HepG2 (cell line): ENCODE measurements at regions not wholly inside any gene's neighbourhood (a gene's known extent, or its start where the extent isn't known, plus 50 kb on each side); places are given as distances from the start of the nearest gene placed in this dataset.

Source experiments
- BCL6 ChIP-seq: IDR thresholded peaks from 2 replicates; pipeline ENCODE4 v1.6.1; 2016; ENCODE audit warnings: missing genetic modification reagents, missing compliant biosample characterization
- CENPT ChIP-seq: sonication (generic); formaldehyde crosslinking; IDR thresholded peaks from 2 replicates; pipeline ENCODE4 v1.8.0; 2022; ENCODE audit warnings: low read depth, mild to moderate bottlenecking, moderate library complexity, missing genetic modification reagents
- GATAD2A ChIP-seq: IDR thresholded peaks from 2 replicates; pipeline ENCODE4 v1.6.1; 2016
- GFI1 ChIP-seq: sonication (generic); formaldehyde crosslinking; IDR thresholded peaks from 2 replicates; pipeline ENCODE4 v1.5.0; 2020; ENCODE audit warnings: missing genetic modification reagents, mild to moderate bottlenecking, borderline replicate concordance
- IKZF5 ChIP-seq: IDR thresholded peaks from 2 replicates; pipeline ENCODE4 v1.6.1; 2018; ENCODE audit warnings: missing genetic modification reagents, mild to moderate bottlenecking, missing compliant biosample characterization
- IRF2 ChIP-seq: IDR thresholded peaks from 2 replicates; pipeline ENCODE4 v1.6.1; 2018; ENCODE audit warnings: missing genetic modification reagents, missing compliant biosample characterization
- SOX13 ChIP-seq, 3 experiments: fragments of 450-650 bp in 1 of 3; sonication (generic) in 1 of 3; formaldehyde crosslinking in 1 of 3; IDR thresholded peaks in 2 of 3; conservative IDR thresholded peaks in 1 of 3; 2 replicates each; pipeline versions ENCODE4 v1.5.0 to v1.6.1; 2016 to 2020; ENCODE audit warnings: antibody characterized with exemption in 1 of 3, mild to moderate bottlenecking in 1 of 3, missing compliant biosample characterization in 1 of 3, missing genetic modification reagents in 1 of 3, moderate library complexity in 1 of 3
- SPEN ChIP-seq: sonication (generic); formaldehyde crosslinking; IDR thresholded peaks from 2 replicates; pipeline ENCODE4 v1.5.1; 2020; ENCODE audit warnings: low read depth, mild to moderate bottlenecking, missing genetic modification reagents
- STAG1 ChIP-seq: sonication (generic); formaldehyde crosslinking; IDR thresholded peaks from 2 replicates; pipeline ENCODE4 v1.4.0; 2020; ENCODE audit warnings: missing genetic modification reagents
- TEAD3 ChIP-seq: optimal IDR thresholded peaks from 2 replicates; pipeline ENCODE3; 2016; ENCODE audit warnings: borderline replicate concordance
- THYN1 ChIP-seq: sonication (generic); formaldehyde crosslinking; IDR thresholded peaks from 2 replicates; pipeline ENCODE4 v1.8.1; 2023; ENCODE audit warnings: low read depth, mild to moderate bottlenecking, moderate library complexity, missing genetic modification reagents, borderline replicate concordance
- YEATS2 ChIP-seq: sonication (generic); formaldehyde crosslinking; IDR thresholded peaks from 2 replicates; pipeline ENCODE4 v1.4.0; 2020; ENCODE audit warnings: missing genetic modification reagents, borderline replicate concordance
- ZBTB37 ChIP-seq: sonication (generic); formaldehyde crosslinking; IDR thresholded peaks from 2 replicates; pipeline ENCODE4 v1.4.0; 2020; ENCODE audit warnings: mild to moderate bottlenecking, missing genetic modification reagents
- ZEB1 ChIP-seq: IDR thresholded peaks from 2 replicates; pipeline ENCODE4 v1.6.1; 2012; ENCODE audit warnings: mild to moderate bottlenecking, low read depth, inconsistent platforms; ENCODE audit not compliant: insufficient replicate concordance
- ZFX ChIP-seq: sonication (generic); formaldehyde crosslinking; IDR thresholded peaks from 2 replicates; pipeline ENCODE4 v1.4.0; 2020; ENCODE audit warnings: mild to moderate bottlenecking, low read depth, missing genetic modification reagents, moderate library complexity
- ZNF12 ChIP-seq: sonication (generic); formaldehyde crosslinking; IDR thresholded peaks from 2 replicates; pipeline ENCODE4 v1.5.0; 2020; ENCODE audit warnings: missing genetic modification reagents
- ZNF34 ChIP-seq: sonication (generic); formaldehyde crosslinking; IDR thresholded peaks from 2 replicates; pipeline ENCODE4 v1.4.0; 2020; ENCODE audit warnings: mild to moderate bottlenecking, missing genetic modification reagents, borderline replicate concordance
- ZNF574 ChIP-seq: sonication (generic); formaldehyde crosslinking; IDR thresholded peaks from 2 replicates; pipeline ENCODE4 v1.4.0; 2020; ENCODE audit warnings: missing genetic modification reagents
- ZNF768 ChIP-seq: sonication (generic); formaldehyde crosslinking; IDR thresholded peaks from 2 replicates; pipeline ENCODE4 v1.4.0; 2020; ENCODE audit warnings: missing genetic modification reagents
- ZNF841 ChIP-seq: sonication (generic); formaldehyde crosslinking; IDR thresholded peaks from 2 replicates; pipeline ENCODE4 v1.8.1; 2023; ENCODE audit warnings: missing genetic modification reagents, borderline replicate concordance

- TF ChIP-seq ZEB1: peak; percentile 36
- 0 out of 2 replicates have a peak, but pooled peaks have one; percentile 26 for TF ChIP-seq ZFX (CRISPR knock-in tag)
- TF ChIP-seq GATAD2A (CRISPR knock-in tag): peak; percentile 9; the same call in 1 of the 2 replicates
- no peak for TF ChIP-seq IKZF5 (CRISPR knock-in tag)
- TF ChIP-seq ZNF841 (CRISPR knock-in tag): no peak
- TF ChIP-seq STAG1 (CRISPR knock-in tag): 0 out of 2 replicates have a peak, but pooled peaks have one; percentile 4
- no peak for TF ChIP-seq THYN1 (CRISPR knock-in tag)
- 0 out of 2 replicates have a peak, but pooled peaks have one; percentile 19 for TF ChIP-seq SPEN (CRISPR knock-in tag)
- TF ChIP-seq IRF2: 0 out of 2 replicates have a peak, but pooled peaks have one; percentile 3
- TF ChIP-seq YEATS2: no peak
- TF ChIP-seq ZNF574 (CRISPR knock-in tag): no peak
- TF ChIP-seq ZNF768 (CRISPR knock-in tag): no peak
- no peak for TF ChIP-seq BCL6 (CRISPR knock-in tag)
- TF ChIP-seq ZNF12 (CRISPR knock-in tag): no peak
- TF ChIP-seq SOX13 (IDR thresholded peaks at IDR 0.05): no peak
- no peak for TF ChIP-seq SOX13 (CRISPR knock-in tag; conservative IDR thresholded peaks at IDR 0.05 in 1 of 2, IDR thresholded peaks at IDR 0.05 in 1 of 2)
- TF ChIP-seq ZNF34 (CRISPR knock-in tag): 0 out of 2 replicates have a peak, but pooled peaks have one; percentile 64
- no peak for TF ChIP-seq CENPT
- peak; percentile 32; the same call in 1 of the 2 replicates for TF ChIP-seq GFI1
- TF ChIP-seq TEAD3 (CRISPR knock-in tag): peak; percentile 12
- no peak for TF ChIP-seq ZBTB37 (CRISPR knock-in tag)
These were observed 62.1 kb upstream of the NPAS2 start (continued) for GRCh38 chr2:100757621-100758394.
